Astrocyte (in vitro differentiated cells and primary cell): ENCODE measurements at regions not wholly inside any gene's neighbourhood (a gene's known extent, or its start where the extent isn't known, plus 50 kb on each side); places are given as distances from the start of the nearest gene placed in this dataset.

Source experiments
- DNase-seq: peaks from one replicate; pipeline ENCODE4 v3.0.0-alpha.2; 2010; ENCODE audit warnings: low read depth
- FAIRE-seq: peaks from 2 replicates; lab custom pipeline; 2011; peaks lifted over from hg19 to GRCh38; lab: Jason Lieb, UNC
- H2AFZ ChIP-seq: 2 replicates; pipeline ENCODE4 v1.6.0; 2012; ENCODE audit warnings: low read depth, low read length, inconsistent platforms
- H3K27ac ChIP-seq: 2 replicates; pipeline ENCODE4 v1.5.1; 2011; ENCODE audit warnings: low read depth, low read length, inconsistent platforms
- H3K27me3 ChIP-seq: 2 replicates; pipeline ENCODE4 v1.6.0; 2011; ENCODE audit warnings: low read length, inconsistent platforms; ENCODE audit not compliant: insufficient read depth
- H3K36me3 ChIP-seq: 2 replicates; pipeline ENCODE4 v1.5.1; 2011; ENCODE audit warnings: low read length, inconsistent platforms; ENCODE audit not compliant: insufficient read depth
- H3K4me1 ChIP-seq: 2 replicates; pipeline ENCODE4 v1.5.1; 2011; ENCODE audit warnings: low read length, inconsistent platforms; ENCODE audit not compliant: insufficient read depth
- H3K4me2 ChIP-seq: 2 replicates; pipeline ENCODE4 v1.6.0; 2012; ENCODE audit warnings: low read length, inconsistent platforms
- H3K4me3 ChIP-seq: 2 replicates; pipeline ENCODE4 v1.5.1; 2011; ENCODE audit warnings: low read depth, mild to moderate bottlenecking, low read length, inconsistent platforms; ENCODE audit not compliant: insufficient read depth
- H3K79me2 ChIP-seq: 2 replicates; pipeline ENCODE4 v1.6.0; 2012; ENCODE audit warnings: mild to moderate bottlenecking, low read length, inconsistent platforms; ENCODE audit not compliant: insufficient read depth
- H3K9ac ChIP-seq: 2 replicates; pipeline ENCODE4 v1.6.0; 2012; ENCODE audit warnings: mild to moderate bottlenecking, low read length, inconsistent platforms
- H3K9me3 ChIP-seq: 2 replicates; pipeline ENCODE4 v1.5.1; 2012; ENCODE audit warnings: low read depth, mild to moderate bottlenecking, low read length, inconsistent platforms; ENCODE audit not compliant: insufficient read depth
- H4K20me1 ChIP-seq: 2 replicates; pipeline ENCODE4 v1.6.0; 2012; ENCODE audit warnings: low read length, inconsistent platforms; ENCODE audit not compliant: insufficient read depth
- H3K27ac Mint-ChIP-seq: one replicate; pipeline ENCODE4 v1.8.0; 2021; ENCODE audit warnings: mild to moderate bottlenecking, mixed read lengths; ENCODE audit not compliant: unreplicated experiment
- H3K27me3 Mint-ChIP-seq: one replicate; pipeline ENCODE4 v1.8.0; 2021; ENCODE audit warnings: low read depth, mixed read lengths; ENCODE audit not compliant: unreplicated experiment
- H3K36me3 Mint-ChIP-seq: one replicate; pipeline ENCODE4 v1.8.0; 2021; ENCODE audit warnings: low read depth, mixed read lengths; ENCODE audit not compliant: unreplicated experiment
- H3K4me1 Mint-ChIP-seq: one replicate; pipeline ENCODE4 v1.8.0; 2021; ENCODE audit warnings: low read depth, mixed read lengths; ENCODE audit not compliant: unreplicated experiment
- H3K4me3 Mint-ChIP-seq: one replicate; pipeline ENCODE4 v1.8.0; 2021; ENCODE audit warnings: mild to moderate bottlenecking, moderate library complexity, mixed read lengths; ENCODE audit not compliant: unreplicated experiment
- H3K9me3 Mint-ChIP-seq: one replicate; pipeline ENCODE4 v1.8.0; 2021; ENCODE audit warnings: mild to moderate bottlenecking, mixed read lengths; ENCODE audit not compliant: unreplicated experiment
- CTCF ChIP-seq: IDR thresholded peaks from 2 replicates; pipeline ENCODE4 v1.5.1; 2011; ENCODE audit warnings: low read depth, mild to moderate bottlenecking, inconsistent platforms, low read length, moderate library complexity; ENCODE audit not compliant: insufficient read depth
- EZH2 ChIP-seq: IDR thresholded peaks from 2 replicates; pipeline ENCODE4 v1.6.1; 2012; ENCODE audit warnings: mild to moderate bottlenecking, low read length, inconsistent platforms; ENCODE audit not compliant: insufficient read depth

GRCh38 chr2:125398738-125399524, 1257.0 kb upstream of the GYPC start:
- no peak overlapping the region for H3K4me3 Mint-ChIP-seq
- Histone ChIP-seq H3K27ac (no peak overlapping the region), H3K27me3 (no peaks in the 10 kb centered on the region), H3K4me2 (no peak overlapping the region), H3K9me3 (no peaks in the 10 kb centered on the region), H2AFZ (no peak overlapping the region), H4K20me1 (no peaks in the 10 kb centered on the region), H3K79me2 (no peaks in the 10 kb centered on the region), H3K4me3 (no peak overlapping the region), H3K4me1 (no peaks in the 10 kb centered on the region), H3K36me3 (no peaks in the 10 kb centered on the region), H3K9ac (no peak overlapping the region)
- no peak for DNase-seq
- no peaks in the 10 kb centered on the region for H3K9me3 Mint-ChIP-seq
- no peaks in the 10 kb centered on the region for H3K27me3 Mint-ChIP-seq
- H3K36me3 Mint-ChIP-seq, result no peaks in the 10 kb centered on the region
- H3K27ac Mint-ChIP-seq, result no peak overlapping the region
- peaks cover 3% of the 10 kb centered on the region for H3K4me1 Mint-ChIP-seq
- FAIRE-seq, result no peak
- TF ChIP-seq EZH2 (no peak), CTCF (no peak)

- Histone ChIP-seq H3K9me3 (no peaks in the 10 kb centered on the region), H4K20me1 (no peaks in the 10 kb centered on the region), H2AFZ (no peak overlapping the region), H3K27ac (peak overlapping the region; percentile 57), H3K9ac (no peak overlapping the region), H3K4me1 (peaks cover 13% of the 10 kb centered on the region), H3K4me2 (peak overlapping the region; percentile 55), H3K36me3 (no peaks in the 10 kb centered on the region), H3K4me3 (no peak overlapping the region), H3K27me3 (no peaks in the 10 kb centered on the region), H3K79me2 (no peaks in the 10 kb centered on the region)
- FAIRE-seq (peak; percentile 95), DNase-seq (peak; percentile 92)
- no peaks in the 10 kb centered on the region for H3K27me3 Mint-ChIP-seq
- no peaks in the 10 kb centered on the region for H3K36me3 Mint-ChIP-seq
- H3K4me1 Mint-ChIP-seq, result peaks cover 13% of the 10 kb centered on the region
- H3K4me3 Mint-ChIP-seq, result no peak overlapping the region
- H3K27ac Mint-ChIP-seq, result peak overlapping the region; percentile 75
- no peaks in the 10 kb centered on the region for H3K9me3 Mint-ChIP-seq
- no peak for TF ChIP-seq EZH2
These were observed 1250.1 kb upstream of the GYPC start for GRCh38 chr2:125405816-125406215.

- no peaks in the 10 kb centered on the region for H3K9me3 ChIP-seq
- no peak for TF ChIP-seq CTCF
- peaks cover 13% of the 10 kb centered on the region for H3K4me1 Mint-ChIP-seq
- H3K4me3 Mint-ChIP-seq, result no peak overlapping the region
- DNase-seq, result no peak
- H3K27ac ChIP-seq, result no peak overlapping the region
- no peaks in the 10 kb centered on the region for H3K9me3 Mint-ChIP-seq
- no peak overlapping the region for H2AFZ ChIP-seq
- no peak overlapping the region for H3K4me2 ChIP-seq
- H3K27me3 ChIP-seq, result no peaks in the 10 kb centered on the region
- H3K27me3 Mint-ChIP-seq, result no peaks in the 10 kb centered on the region
- H3K79me2 ChIP-seq, result no peaks in the 10 kb centered on the region
- H3K36me3 ChIP-seq, result no peaks in the 10 kb centered on the region
- FAIRE-seq, result no peak
- no peak overlapping the region for H3K27ac Mint-ChIP-seq
- no peak overlapping the region for H3K9ac ChIP-seq
- H3K4me3 ChIP-seq, result no peak overlapping the region
- no peaks in the 10 kb centered on the region for H4K20me1 ChIP-seq
- H3K4me1 ChIP-seq, result peaks cover 13% of the 10 kb centered on the region
- no peaks in the 10 kb centered on the region for H3K36me3 Mint-ChIP-seq
These were observed 1247.0 kb upstream of the GYPC start for GRCh38 chr2:125408874-125409538.
